NB4 (cell line): ENCODE measurements at regions not wholly inside any gene's neighbourhood (a gene's known extent, or its start where the extent isn't known, plus 50 kb on each side); places are given as distances from the start of the nearest gene placed in this dataset.

Experiments used
- CTCF ChIP-seq: IDR thresholded peaks from one replicate; pipeline ENCODE4 v1.5.1; 2012; ENCODE audit warnings: low read depth, low read length
- MAX ChIP-seq: IDR thresholded peaks from 2 replicates; pipeline ENCODE4 v1.6.1; 2011; ENCODE audit warnings: low read depth, low read length
- MYC ChIP-seq: IDR thresholded peaks from 2 replicates; pipeline ENCODE4 v1.6.1; 2011; ENCODE audit warnings: low read depth, low read length
- POLR2A ChIP-seq: IDR thresholded peaks from 2 replicates; pipeline ENCODE4 v1.6.1; 2011; ENCODE audit warnings: mild to moderate bottlenecking; ENCODE audit not compliant: insufficient read length; ENCODE audit errors: extremely low read depth

GRCh38 chr1:221858818-221859611 is 117.1 kb upstream of the DUSP10 start:
- no peak for TF ChIP-seq CTCF
- no peak for TF ChIP-seq MAX
- TF ChIP-seq POLR2A, result no peak
- TF ChIP-seq MYC, result no peak
